Stimulated activated CD4-positive, alpha-beta T cell treated with anti-CD3 and anti-CD28 coated beads, Interleukin-1b, Interleukin-23, amount 100 ng/mL, for 4 hours (primary cell): ENCODE measurements at regions not wholly inside any gene's neighbourhood (a gene's known extent, or its start where the extent isn't known, plus 50 kb on each side); places are given as distances from the start of the nearest gene placed in this dataset.
A peak's percentile ranks its signal among the peaks of the same experiment; 100 is the strongest.
"Not testable (repeated sequence)": the region's sequence is repeated elsewhere in the genome, so short reads cannot be mapped to it uniquely, and the experiment has no call there.

Source experiments
- DNase-seq, 2 donors: peaks; one replicate each; pipeline ENCODE4 v3.0.0-alpha.2; 2020; ENCODE audit warnings: low read depth in 2 of 2

GRCh38 chr20:30295396-30295795 lies 962.1 kb upstream of the DEFB115 start:
- not testable (repeated sequence) for DNase-seq

GRCh38 chr20:30295967-30296366 lies 961.5 kb upstream of the DEFB115 start:
- not testable (repeated sequence) for DNase-seq

- DNase-seq: not testable (repeated sequence)
Observed at GRCh38 chr20:30297878-30298595, 959.4 kb upstream of the DEFB115 start.

- not testable (repeated sequence) for DNase-seq
Observed at GRCh38 chr20:30300220-30300642, 957.2 kb upstream of the DEFB115 start.

GRCh38 chr20:30302786-30303185 lies 954.7 kb upstream of the DEFB115 start:
- not testable (repeated sequence) for DNase-seq

GRCh38 chr20:30309938-30310337 lies 947.5 kb upstream of the DEFB115 start:
- DNase-seq: not testable (repeated sequence)

GRCh38 chr20:30310385-30310784 lies 947.1 kb upstream of the DEFB115 start:
- not testable (repeated sequence) for DNase-seq

- DNase-seq: not testable (repeated sequence)
Observed at GRCh38 chr20:30312220-30312619, 945.2 kb upstream of the DEFB115 start.

- not testable (repeated sequence) for DNase-seq
Observed at GRCh38 chr20:30313660-30314059, 943.8 kb upstream of the DEFB115 start.

GRCh38 chr20:30316063-30316462 lies 941.4 kb upstream of the DEFB115 start:
- DNase-seq: not testable (repeated sequence)

GRCh38 chr20:30316532-30317299 lies 940.7 kb upstream of the DEFB115 start:
- not testable (repeated sequence) for DNase-seq

- not testable (repeated sequence) for DNase-seq
Observed at GRCh38 chr20:30333744-30334143, 923.7 kb upstream of the DEFB115 start.

- DNase-seq: not testable (repeated sequence)
Observed at GRCh38 chr20:30337556-30337955, 919.9 kb upstream of the DEFB115 start.

- DNase-seq: not testable (repeated sequence)
Observed at GRCh38 chr20:30348932-30349331, 908.5 kb upstream of the DEFB115 start.

GRCh38 chr20:30356854-30357467 lies 900.5 kb upstream of the DEFB115 start:
- DNase-seq: not testable (repeated sequence)

GRCh38 chr20:30361756-30362155 lies 895.7 kb upstream of the DEFB115 start:
- not testable (repeated sequence) for DNase-seq

- DNase-seq: not testable (repeated sequence)
Observed at GRCh38 chr20:30376430-30376766, 881.1 kb upstream of the DEFB115 start.

GRCh38 chr20:30376767-30377658 lies 880.5 kb upstream of the DEFB115 start:
- DNase-seq: peak; percentile 81 to 92

GRCh38 chr20:30378317-30378716 lies 879.1 kb upstream of the DEFB115 start:
- not testable (repeated sequence) for DNase-seq

GRCh38 chr20:30378721-30379120 lies 878.7 kb upstream of the DEFB115 start:
- not testable (repeated sequence) for DNase-seq

GRCh38 chr20:30384841-30385240 lies 872.6 kb upstream of the DEFB115 start:
- not testable (repeated sequence) for DNase-seq
